22Rv1 (cell line): ENCODE measurements at regions not wholly inside any gene's neighbourhood (a gene's known extent, or its start where the extent isn't known, plus 50 kb on each side); places are given as distances from the start of the nearest gene placed in this dataset.

Experiments
- H3K27ac ChIP-seq: fragments of 450-650 bp; 2 replicates; pipeline ENCODE4 v1.5.1; 2017
- CTCF ChIP-seq: fragments of 450-650 bp; IDR thresholded peaks from 2 replicates; pipeline ENCODE4 v1.5.1; 2017; ENCODE audit warnings: mild to moderate bottlenecking
- ZFX ChIP-seq: fragments of 450-650 bp; IDR thresholded peaks from 2 replicates; pipeline ENCODE4 v1.6.1; 2017; ENCODE audit warnings: antibody characterized with exemption, borderline replicate concordance

- TF ChIP-seq ZFX (no peak), CTCF (no peak)
- H3K27ac ChIP-seq: no peak overlapping the region
These were observed 177.9 kb downstream of the GALC start for GRCh38 chr14:87815121-87815520.

GRCh38 chr14:87813686-87814085 lies 179.3 kb downstream of the GALC start:
- H3K27ac ChIP-seq: no peak overlapping the region
- no peak for TF ChIP-seq ZFX
- TF ChIP-seq CTCF: no peak

- no peak overlapping the region for H3K27ac ChIP-seq
- TF ChIP-seq CTCF (no peak), ZFX (no peak)
These were observed 179.8 kb downstream of the GALC start for GRCh38 chr14:87813211-87813610.

- TF ChIP-seq ZFX (no peak), CTCF (no peak)
- no peak overlapping the region for H3K27ac ChIP-seq
These were observed 181.7 kb downstream of the GALC start for GRCh38 chr14:87811246-87811645.

- TF ChIP-seq ZFX: no peak
- no peak for TF ChIP-seq CTCF
- no peak overlapping the region for H3K27ac ChIP-seq
These were observed 182.3 kb downstream of the GALC start for GRCh38 chr14:87810711-87811110.

- no peak for TF ChIP-seq ZFX
- TF ChIP-seq CTCF: no peak
These were observed 183.7 kb downstream of the GALC start for GRCh38 chr14:87809261-87809660.

GRCh38 chr14:87805315-87805723 lies 187.7 kb downstream of the GALC start:
- TF ChIP-seq CTCF (peak; percentile 87), ZFX (no peak)
- H3K27ac ChIP-seq: no peak overlapping the region

More at GRCh38 chr14:87809261-87809660, 183.7 kb downstream of the GALC start:
- H3K27ac ChIP-seq: no peak overlapping the region
